Loucy (cell line): ENCODE measurements at regions not wholly inside any gene's neighbourhood (a gene's known extent, or its start where the extent isn't known, plus 50 kb on each side); places are given as distances from the start of the nearest gene placed in this dataset.

ENCODE experiments used
- H2AFZ ChIP-seq: fragments of 200-600 bp; sonication (generic); 2 replicates; pipeline ENCODE4 v1.6.0; 2016; ENCODE audit warnings: antibody characterized with exemption, mild to moderate bottlenecking, low read length, moderate library complexity
- H3F3A ChIP-seq: fragments of 200-600 bp; 2 replicates; pipeline ENCODE4 v1.6.0; 2016; ENCODE audit warnings: antibody characterized with exemption, low read depth, mild to moderate bottlenecking
- H3K27me3 ChIP-seq: fragments of 200-600 bp; sonication (generic); 2 replicates; pipeline ENCODE4 v1.6.1; 2014; ENCODE audit warnings: low read length, mild to moderate bottlenecking; ENCODE audit not compliant: insufficient read depth, poor library complexity, severe bottlenecking
- H3K36me3 ChIP-seq: fragments of 200-600 bp; sonication (generic); 2 replicates; pipeline ENCODE4 v1.6.1; 2016; ENCODE audit warnings: low read length; ENCODE audit not compliant: insufficient read depth
- H3K4me1 ChIP-seq: fragments of 200-600 bp; sonication (generic); 2 replicates; pipeline ENCODE4 v1.5.1; 2014; ENCODE audit warnings: low read length, mild to moderate bottlenecking; ENCODE audit not compliant: insufficient read depth, poor library complexity, severe bottlenecking
- H3K4me2 ChIP-seq: fragments of 200-600 bp; sonication (generic); 2 replicates; pipeline ENCODE4 v1.6.0; 2014; ENCODE audit warnings: antibody characterized with exemption, low read length, low read depth, mild to moderate bottlenecking; ENCODE audit not compliant: poor library complexity, severe bottlenecking
- H3K4me3 ChIP-seq: fragments of 200-600 bp; sonication (generic); 2 replicates; pipeline ENCODE4 v1.5.1; 2014; ENCODE audit warnings: low read length, mild to moderate bottlenecking, mixed read lengths; ENCODE audit not compliant: poor library complexity, severe bottlenecking
- H3K79me2 ChIP-seq: fragments of 200-600 bp; sonication (generic); 2 replicates; pipeline ENCODE4 v1.6.1; 2014; ENCODE audit warnings: low read length; ENCODE audit not compliant: insufficient read depth
- H3K9ac ChIP-seq: fragments of 200-600 bp; sonication (generic); 2 replicates; pipeline ENCODE4 v1.6.0; 2014; ENCODE audit warnings: mild to moderate bottlenecking, low read depth, low read length, moderate library complexity; ENCODE audit not compliant: poor library complexity, severe bottlenecking
- H3K9me2 ChIP-seq: fragments of 200-600 bp; sonication (generic); replicated peaks from 2 replicates; pipeline ENCODE4 v1.6.1; 2016; ENCODE audit warnings: low read depth, low read length, mixed read lengths
- H3K9me3 ChIP-seq: fragments of 200-600 bp; sonication (generic); 2 replicates; pipeline ENCODE4 v1.6.1; 2014; ENCODE audit warnings: mild to moderate bottlenecking, antibody characterized with exemption, low read length, low read depth; ENCODE audit not compliant: insufficient read depth
- H4K20me1 ChIP-seq: fragments of 200-600 bp; sonication (generic); 2 replicates; pipeline ENCODE4 v1.6.0; 2014; ENCODE audit warnings: antibody characterized with exemption, low read length, mild to moderate bottlenecking; ENCODE audit not compliant: insufficient read depth, poor library complexity, severe bottlenecking
- CTCF ChIP-seq: fragments of 200-600 bp; sonication (generic); conservative IDR thresholded peaks from 2 replicates; pipeline ENCODE4 v1.5.1; 2014; ENCODE audit warnings: mild to moderate bottlenecking, antibody characterized with exemption, low read length
- EZH2phosphoT487 ChIP-seq: fragments of 200-600 bp; IDR thresholded peaks from 2 replicates; pipeline ENCODE4 v1.6.1; 2018; ENCODE audit warnings: antibody characterized with exemption, mild to moderate bottlenecking, moderate library complexity, borderline replicate concordance

GRCh38 chr2:20126469-20126868 lies 75.0 kb upstream of the LAPTM4A start:
- Histone ChIP-seq H3K4me2 (no peak overlapping the region), H3K4me3 (no peak overlapping the region), H3K79me2 (no peaks in the 10 kb centered on the region), H3K9ac (no peak overlapping the region), H3K36me3 (no peaks in the 10 kb centered on the region), H2AFZ (no peak overlapping the region), H3K27me3 (no peaks in the 10 kb centered on the region), H3K9me3 (no peaks in the 10 kb centered on the region), H3K9me2 (no peaks in the 10 kb centered on the region), H4K20me1 (no peaks in the 10 kb centered on the region), H3F3A (no peaks in the 10 kb centered on the region), H3K4me1 (no peaks in the 10 kb centered on the region)
- TF ChIP-seq EZH2phosphoT487 (no peak), CTCF (no peak)

GRCh38 chr2:20126040-20126439 lies 74.6 kb upstream of the LAPTM4A start:
- H3K9me3 ChIP-seq: no peaks in the 10 kb centered on the region
- no peaks in the 10 kb centered on the region for H3K79me2 ChIP-seq
- H3K36me3 ChIP-seq: no peaks in the 10 kb centered on the region
- H3K27me3 ChIP-seq: no peaks in the 10 kb centered on the region
- H3K9ac ChIP-seq: no peak overlapping the region
- no peak overlapping the region for H3K4me2 ChIP-seq
- no peaks in the 10 kb centered on the region for H3F3A ChIP-seq
- no peak overlapping the region for H2AFZ ChIP-seq
- H3K9me2 ChIP-seq: no peaks in the 10 kb centered on the region
- no peaks in the 10 kb centered on the region for H4K20me1 ChIP-seq
- H3K4me3 ChIP-seq: no peak overlapping the region
- TF ChIP-seq EZH2phosphoT487 (no peak), CTCF (no peak)
- H3K4me1 ChIP-seq: no peaks in the 10 kb centered on the region

GRCh38 chr2:20125616-20126015 lies 74.2 kb upstream of the LAPTM4A start:
- Histone ChIP-seq H3K9me2 (no peaks in the 10 kb centered on the region), H3K4me2 (no peak overlapping the region), H3K79me2 (no peaks in the 10 kb centered on the region), H3K9me3 (no peaks in the 10 kb centered on the region), H3K4me3 (no peak overlapping the region), H3K4me1 (no peaks in the 10 kb centered on the region), H3F3A (no peaks in the 10 kb centered on the region), H4K20me1 (no peaks in the 10 kb centered on the region), H3K36me3 (no peaks in the 10 kb centered on the region), H3K27me3 (no peaks in the 10 kb centered on the region), H2AFZ (no peak overlapping the region), H3K9ac (no peak overlapping the region)
- no peak for TF ChIP-seq CTCF
- TF ChIP-seq EZH2phosphoT487: no peak
